ENCODE measurements at regions not wholly inside any gene's neighbourhood (a gene's known extent, or its start where the extent isn't known, plus 50 kb on each side); places are given as distances from the start of the nearest gene placed in this dataset.

- H2AFZ ChIP-seq (ENCODE audit: low read depth, low read length) = no peak overlapping the region
- no peak overlapping the region for H3K9ac ChIP-seq (ENCODE audit: low read length)
- H3K4me2 ChIP-seq (ENCODE audit: low read length) = no peak overlapping the region
- H4K20me1 ChIP-seq (ENCODE audit: insufficient read depth, low read length) = no peaks in the 10 kb centered on the region
- no peaks in the 10 kb centered on the region for H3K79me2 ChIP-seq (ENCODE audit: low read length)
- H3K36me3 ChIP-seq (replicated peaks; ENCODE audit: low read depth, low read length) = no peaks in the 10 kb centered on the region
- no peaks in the 10 kb centered on the region for H3K4me1 ChIP-seq (ENCODE audit: low read length)
- H3K27ac ChIP-seq (ENCODE audit: low read length) = no peak overlapping the region
- no peak for TF ChIP-seq EZH2phosphoT487 (IDR thresholded peaks at IDR 0.05; ENCODE audit: low read depth)
- TF ChIP-seq CTCF (IDR thresholded peaks at IDR 0.05; ENCODE audit: low read depth, low read length) = no peak
- H3K27me3 ChIP-seq (ENCODE audit: low read depth, low read length) = peaks cover 4% of the 10 kb centered on the region; the same call in 1 of the 2 replicates
- H3K9me3 ChIP-seq (ENCODE audit: insufficient read depth, low read length) = no peaks in the 10 kb centered on the region
- H3K4me3 ChIP-seq (ENCODE audit: low read length) = no peak overlapping the region
Measured at GRCh38 chr18:73939391-73939790, 208.2 kb downstream of the FBXO15 start.

DNA sequence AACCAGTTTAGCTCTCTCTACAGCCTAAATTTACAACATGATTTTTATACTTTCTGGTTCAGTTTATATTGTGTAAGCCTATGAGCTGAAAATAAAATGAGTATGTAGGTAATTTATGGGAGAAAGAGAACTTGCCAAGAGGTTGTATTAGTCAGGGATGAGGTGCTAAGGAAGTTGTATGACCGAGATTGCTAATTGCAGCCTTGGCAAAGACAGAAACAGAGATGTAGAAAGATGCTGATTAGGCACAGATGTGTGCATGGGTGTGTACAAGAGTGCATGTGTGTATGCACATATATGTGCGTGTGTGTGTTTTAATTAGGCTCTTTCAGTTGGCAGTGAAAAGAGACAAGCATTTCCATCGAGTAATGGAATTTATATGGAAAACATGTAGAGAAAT lies 213.9 kb downstream of the FBXO15 start:
- Histone ChIP-seq H3K27ac (ENCODE audit: low read length) (no peak overlapping the region), H3K4me3 (ENCODE audit: low read length) (no peak overlapping the region), H3K9me3 (ENCODE audit: insufficient read depth, low read length) (peaks cover 4% of the 10 kb centered on the region; the same call in 1 of the 2 replicates), H3K4me1 (ENCODE audit: low read length) (no peaks in the 10 kb centered on the region), H2AFZ (ENCODE audit: low read depth, low read length) (no peak overlapping the region), H3K36me3 (replicated peaks; ENCODE audit: low read depth, low read length) (no peaks in the 10 kb centered on the region), H3K27me3 (ENCODE audit: low read depth, low read length) (peaks cover 4% of the 10 kb centered on the region; the same call in 1 of the 2 replicates), H4K20me1 (ENCODE audit: insufficient read depth, low read length) (no peaks in the 10 kb centered on the region), H3K4me2 (ENCODE audit: low read length) (no peak overlapping the region), H3K9ac (ENCODE audit: low read length) (no peak overlapping the region), H3K79me2 (ENCODE audit: low read length) (no peaks in the 10 kb centered on the region)
- TF ChIP-seq EZH2phosphoT487 (IDR thresholded peaks at IDR 0.05; ENCODE audit: low read depth) = no peak
- TF ChIP-seq CTCF (IDR thresholded peaks at IDR 0.05; ENCODE audit: low read depth, low read length) = no peak

DNA sequence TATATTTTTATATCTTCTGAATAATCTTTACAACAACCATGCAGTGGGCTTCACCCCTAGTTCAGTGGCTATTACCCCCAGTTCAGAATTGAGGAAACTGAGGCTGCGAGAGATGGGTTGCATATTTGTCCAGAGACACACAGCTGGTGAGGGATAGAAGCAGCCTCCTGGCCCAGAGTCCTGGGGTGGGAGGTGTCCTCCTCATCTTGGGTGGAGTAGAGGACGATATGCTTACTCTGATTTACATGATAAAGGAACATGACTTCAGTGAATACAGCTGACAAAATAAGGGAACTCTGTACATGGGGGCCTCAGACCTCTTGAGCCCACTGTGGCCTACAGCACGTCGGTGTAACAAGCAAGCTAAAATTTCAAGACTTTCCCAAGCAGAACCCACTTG lies 214.7 kb downstream of the FBXO15 start:
- Histone ChIP-seq H3K27me3 (ENCODE audit: low read depth, low read length) (peaks cover 4% of the 10 kb centered on the region; the same call in 1 of the 2 replicates), H3K4me2 (ENCODE audit: low read length) (no peak overlapping the region), H3K27ac (ENCODE audit: low read length) (no peak overlapping the region), H3K9me3 (ENCODE audit: insufficient read depth, low read length) (peaks cover 4% of the 10 kb centered on the region; the same call in 1 of the 2 replicates), H3K4me1 (ENCODE audit: low read length) (no peaks in the 10 kb centered on the region), H4K20me1 (ENCODE audit: insufficient read depth, low read length) (no peaks in the 10 kb centered on the region), H3K9ac (ENCODE audit: low read length) (no peak overlapping the region), H3K4me3 (ENCODE audit: low read length) (no peak overlapping the region), H2AFZ (ENCODE audit: low read depth, low read length) (no peak overlapping the region), H3K36me3 (replicated peaks; ENCODE audit: low read depth, low read length) (no peaks in the 10 kb centered on the region), H3K79me2 (ENCODE audit: low read length) (no peaks in the 10 kb centered on the region)
- TF ChIP-seq EZH2phosphoT487 (IDR thresholded peaks at IDR 0.05; ENCODE audit: low read depth) = no peak
- no peak for TF ChIP-seq CTCF (IDR thresholded peaks at IDR 0.05; ENCODE audit: low read depth, low read length)

DNA sequence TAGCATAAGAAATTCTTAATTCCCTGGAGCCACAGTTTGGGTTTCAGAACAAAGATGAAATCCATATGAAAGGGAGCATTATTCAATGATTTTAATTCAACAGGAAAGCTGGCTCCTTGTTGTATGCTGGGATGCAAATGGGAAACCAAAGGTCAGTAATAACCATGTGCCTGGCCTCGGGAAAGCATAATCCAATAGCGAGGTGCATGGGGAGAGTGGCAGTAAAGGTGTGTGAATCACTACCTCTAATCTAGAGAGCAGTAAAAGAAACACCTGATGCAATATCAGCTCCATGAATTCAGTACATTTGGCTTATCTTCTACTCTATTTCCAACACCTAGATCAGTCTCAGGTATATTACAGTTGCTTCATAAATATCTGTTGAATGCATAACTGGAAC lies 220.1 kb downstream of the FBXO15 start:
- H3K4me2 ChIP-seq (ENCODE audit: low read length) = no peak overlapping the region
- H3K9me3 ChIP-seq (ENCODE audit: insufficient read depth, low read length) = peaks cover 4% of the 10 kb centered on the region; the same call in 1 of the 2 replicates
- no peak overlapping the region for H3K27ac ChIP-seq (ENCODE audit: low read length)
- H3K36me3 ChIP-seq (replicated peaks; ENCODE audit: low read depth, low read length) = no peaks in the 10 kb centered on the region
- H4K20me1 ChIP-seq (ENCODE audit: insufficient read depth, low read length) = no peaks in the 10 kb centered on the region
- no peak overlapping the region for H3K9ac ChIP-seq (ENCODE audit: low read length)
- no peak overlapping the region for H3K4me3 ChIP-seq (ENCODE audit: low read length)
- no peaks in the 10 kb centered on the region for H3K4me1 ChIP-seq (ENCODE audit: low read length)
- no peaks in the 10 kb centered on the region for H3K79me2 ChIP-seq (ENCODE audit: low read length)
- TF ChIP-seq EZH2phosphoT487 (IDR thresholded peaks at IDR 0.05; ENCODE audit: low read depth) = no peak
- no peaks in the 10 kb centered on the region for H3K27me3 ChIP-seq (ENCODE audit: low read depth, low read length)
- no peak overlapping the region for H2AFZ ChIP-seq (ENCODE audit: low read depth, low read length)

Data from OCI-LY3 (cell line).